Breast epithelium (tissue), 4 donors: ENCODE measurements at regions not wholly inside any gene's neighbourhood (a gene's known extent, or its start where the extent isn't known, plus 50 kb on each side); places are given as distances from the start of the nearest gene placed in this dataset.

Experiments used
- DNase-seq, 2 donors: peaks; one replicate each; pipeline ENCODE4 v3.0.0-alpha.2; 2019; ENCODE audit warnings: low spot score in 2 of 2
- H3K27ac ChIP-seq, 2 donors: fragments of 200-600 bp; sonication (generic) in 1 of 2; one replicate each; pipeline ENCODE4 v1.5.1; 2016 to 2019; ENCODE audit warnings: mild to moderate bottlenecking in 1 of 2
- H3K27me3 ChIP-seq, 2 donors: fragments of 200-600 bp; sonication (generic) in 1 of 2; one replicate each; pipeline versions ENCODE4 v1.5.1 to v1.6.0; 2017 to 2019; ENCODE audit warnings: control low read depth in 1 of 2, mild to moderate bottlenecking in 1 of 2
- H3K36me3 ChIP-seq: fragments of 200-600 bp; one replicate; pipeline ENCODE4 v1.5.1; 2019
- H3K4me1 ChIP-seq, 2 donors: fragments of 200-600 bp; sonication (generic); one replicate each; pipeline ENCODE4 v1.5.1; 2016 to 2019; ENCODE audit warnings: control low read depth in 1 of 2
- H3K4me3 ChIP-seq, 3 donors: fragments of 200-600 bp; sonication (generic); 1 replicate in 2 of 3; 2 replicates in 1 of 3; pipeline ENCODE4 v1.5.1; 2016 to 2019; ENCODE audit warnings: mild to moderate bottlenecking in 3 of 3, moderate library complexity in 2 of 3
- H3K9me3 ChIP-seq, 2 donors: fragments of 200-600 bp; sonication (generic) in 1 of 2; one replicate each; pipeline ENCODE4 v1.5.1; 2016 to 2019; ENCODE audit warnings: control low read depth in 1 of 2
- CTCF ChIP-seq, 3 donors: fragments of 450-650 bp; IDR thresholded peaks; one replicate each; pipeline ENCODE4 v1.5.1; 2016 to 2017; ENCODE audit warnings: antibody characterized with exemption in 3 of 3, mild to moderate bottlenecking in 3 of 3, moderate library complexity in 3 of 3
- POLR2A ChIP-seq: fragments of 450-650 bp; IDR thresholded peaks from one replicate; pipeline ENCODE4 v1.6.1; 2016; ENCODE audit warnings: antibody characterized with exemption, mild to moderate bottlenecking, moderate library complexity
- POLR2AphosphoS5 ChIP-seq, 3 donors: sonication (generic); formaldehyde crosslinking; IDR thresholded peaks; one replicate each; pipeline ENCODE4 v1.6.1; 2017; ENCODE audit warnings: antibody characterized with exemption in 3 of 3
- intact Hi-C: fragments of 100-400 bp; cut with DNase I; formaldehyde crosslinking; loops from one replicate; pipeline ENCODE4 v1.15.1; 2023; ENCODE audit warnings: low total_unique reads

DNA sequence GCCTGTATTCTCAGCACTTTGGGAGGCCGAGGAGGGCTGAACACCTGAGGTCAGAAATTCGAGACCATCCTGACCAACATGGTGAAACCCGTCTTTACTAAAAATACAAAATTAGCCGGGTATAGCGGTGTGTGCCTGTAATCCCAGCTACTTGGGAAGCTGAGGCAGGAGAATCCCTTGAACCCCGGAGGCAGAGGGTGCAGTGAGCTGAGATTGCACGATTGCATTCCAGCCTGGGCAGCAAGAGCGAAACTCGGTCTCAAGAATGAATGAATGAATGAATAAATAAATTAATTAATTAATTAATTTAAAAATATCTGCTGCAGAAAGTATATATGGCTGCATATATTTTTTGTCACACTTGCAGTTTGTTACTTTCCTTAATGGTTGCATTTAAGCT, 781.8 kb downstream of the DNAJB9 start:
- H3K27me3 ChIP-seq = no peaks in the 10 kb centered on the region
- intact Hi-C loops = no loop called here
- no peaks in the 10 kb centered on the region for H3K4me1 ChIP-seq
- H3K4me3 ChIP-seq = no peak overlapping the region
- DNase-seq = no peak
- no peak for TF ChIP-seq POLR2A
- no peak for TF ChIP-seq CTCF (IDR thresholded peaks at IDR 0.05)
- TF ChIP-seq POLR2AphosphoS5 (IDR thresholded peaks at IDR 0.05) = no peak
- no peak overlapping the region for H3K27ac ChIP-seq
- H3K9me3 ChIP-seq = no peaks in the 10 kb centered on the region
- no peaks in the 10 kb centered on the region for H3K36me3 ChIP-seq

DNA sequence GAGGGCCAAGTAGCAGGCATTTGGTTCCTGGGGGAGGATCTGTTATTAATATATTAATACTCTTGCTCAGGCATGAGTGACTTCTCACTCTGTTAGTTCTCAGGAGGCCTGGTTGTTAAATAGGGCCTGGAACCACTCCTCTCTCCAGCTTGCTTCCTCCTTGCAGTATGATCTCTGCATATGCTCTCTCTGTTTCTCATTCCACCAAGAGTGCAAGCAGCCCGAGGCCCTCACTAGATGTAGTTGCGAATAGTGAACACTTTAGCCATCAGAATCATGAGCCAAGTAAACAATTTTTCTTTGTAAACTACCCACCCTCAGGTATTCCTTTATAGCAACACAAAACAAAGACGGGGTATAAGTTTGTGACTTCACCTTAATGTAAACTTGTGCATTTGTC, 784.3 kb downstream of the DNAJB9 start:
- DNase-seq = no peak
- Histone ChIP-seq H3K9me3 (no peaks in the 10 kb centered on the region), H3K27ac (no peak overlapping the region), H3K27me3 (no peaks in the 10 kb centered on the region), H3K4me1 (no peaks in the 10 kb centered on the region), H3K4me3 (no peak overlapping the region), H3K36me3 (no peaks in the 10 kb centered on the region)
- TF ChIP-seq CTCF (IDR thresholded peaks at IDR 0.05) (no peak), POLR2A (no peak), POLR2AphosphoS5 (IDR thresholded peaks at IDR 0.05) (no peak)
- intact Hi-C loops = no loop called here

DNA sequence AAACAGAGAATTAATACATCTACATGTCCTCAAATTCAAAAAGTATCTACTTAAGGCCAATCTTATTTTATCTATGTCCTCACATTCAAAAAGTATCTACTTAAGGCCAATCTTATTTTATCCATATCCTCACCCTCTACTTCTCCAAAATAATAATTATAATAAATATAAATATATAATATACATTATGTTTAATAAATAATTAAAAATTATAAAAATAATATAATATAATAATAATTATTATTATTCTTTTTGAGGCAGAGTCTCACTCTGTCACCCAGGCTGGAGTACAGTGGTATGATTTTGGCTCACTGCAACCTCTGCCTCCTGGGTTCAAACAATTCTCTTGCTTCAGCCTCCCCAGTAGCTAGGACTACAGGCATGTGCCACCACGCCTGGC, 784.9 kb downstream of the DNAJB9 start:
- TF ChIP-seq POLR2A = no peak
- no peak for TF ChIP-seq CTCF (IDR thresholded peaks at IDR 0.05)
- no peak for TF ChIP-seq POLR2AphosphoS5 (IDR thresholded peaks at IDR 0.05)
- DNase-seq = no peak
- H3K27ac ChIP-seq = no peak overlapping the region
- H3K27me3 ChIP-seq = no peaks in the 10 kb centered on the region
- no peak overlapping the region for H3K4me3 ChIP-seq
- intact Hi-C loops = no loop called here
- H3K9me3 ChIP-seq = no peaks in the 10 kb centered on the region
- no peaks in the 10 kb centered on the region for H3K36me3 ChIP-seq
- H3K4me1 ChIP-seq = no peaks in the 10 kb centered on the region

DNA sequence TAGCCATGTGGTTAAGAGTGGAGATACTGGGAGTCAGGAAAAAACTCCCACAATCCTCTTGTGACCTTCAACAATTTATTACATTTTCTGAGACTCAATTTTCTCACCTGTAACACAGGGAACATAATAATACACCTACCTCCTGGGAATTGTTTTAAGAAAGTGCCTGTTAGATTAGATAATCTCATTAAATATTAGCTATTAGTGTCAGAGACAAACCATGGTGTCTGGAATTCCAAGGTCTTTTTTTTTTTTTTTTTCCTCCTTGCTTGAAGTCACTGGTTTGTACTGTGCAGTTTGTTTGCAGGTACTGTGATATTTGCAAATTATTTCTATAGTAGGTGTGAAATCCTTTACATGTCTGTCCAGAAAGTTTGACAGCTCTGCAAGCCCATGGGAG, 806.1 kb downstream of the DNAJB9 start:
- H3K36me3 ChIP-seq = no peaks in the 10 kb centered on the region
- TF ChIP-seq CTCF (IDR thresholded peaks at IDR 0.05) (no peak), POLR2A (no peak), POLR2AphosphoS5 (IDR thresholded peaks at IDR 0.05) (no peak)
- no peak overlapping the region for H3K27ac ChIP-seq
- no peak for DNase-seq
- no peaks in the 10 kb centered on the region for H3K27me3 ChIP-seq
- no peak overlapping the region for H3K4me3 ChIP-seq
- no peaks in the 10 kb centered on the region for H3K4me1 ChIP-seq
- intact Hi-C loops = no loop called here
- H3K9me3 ChIP-seq = no peaks in the 10 kb centered on the region

- Histone ChIP-seq H3K4me3 (no peak overlapping the region), H3K27ac (no peak overlapping the region), H3K4me1 (no peaks in the 10 kb centered on the region), H3K9me3 (no peaks in the 10 kb centered on the region), H3K27me3 (no peaks in the 10 kb centered on the region), H3K36me3 (no peaks in the 10 kb centered on the region)
- no peak for TF ChIP-seq CTCF (IDR thresholded peaks at IDR 0.05)
- no peak for TF ChIP-seq POLR2A
- TF ChIP-seq POLR2AphosphoS5 (IDR thresholded peaks at IDR 0.05) = no peak
- intact Hi-C loops = no loop called here
- DNase-seq = no peak
These were observed 806.9 kb downstream of the DNAJB9 start for GRCh38 chr7:109376576-109376975.
